Osteocyte (in vitro differentiated cells): ENCODE measurements at regions not wholly inside any gene's neighbourhood (a gene's known extent, or its start where the extent isn't known, plus 50 kb on each side); places are given as distances from the start of the nearest gene placed in this dataset.

ENCODE experiments used
- DNase-seq: peaks from one replicate; pipeline ENCODE4 v3.0.0; 2021; ENCODE audit warnings: mixed read lengths; ENCODE audit not compliant: unreplicated experiment; ENCODE audit errors: extremely low spot score
- H3K27ac Mint-ChIP-seq: one replicate; pipeline ENCODE4 v1.8.0; 2021; ENCODE audit warnings: mild to moderate bottlenecking, mixed read lengths; ENCODE audit not compliant: unreplicated experiment
- H3K27me3 Mint-ChIP-seq: one replicate; pipeline ENCODE4 v1.8.0; 2021; ENCODE audit warnings: mixed read lengths; ENCODE audit not compliant: unreplicated experiment
- H3K36me3 Mint-ChIP-seq: one replicate; pipeline ENCODE4 v1.8.0; 2021; ENCODE audit warnings: mixed read lengths; ENCODE audit not compliant: unreplicated experiment
- H3K4me1 Mint-ChIP-seq: one replicate; pipeline ENCODE4 v1.8.0; 2021; ENCODE audit warnings: mixed read lengths; ENCODE audit not compliant: unreplicated experiment
- H3K4me3 Mint-ChIP-seq: one replicate; pipeline ENCODE4 v1.8.0; 2021; ENCODE audit warnings: mild to moderate bottlenecking, moderate library complexity, mixed read lengths; ENCODE audit not compliant: unreplicated experiment
- H3K9me3 Mint-ChIP-seq: one replicate; pipeline ENCODE4 v1.8.0; 2021; ENCODE audit warnings: mixed read lengths; ENCODE audit not compliant: unreplicated experiment
- CTCF ChIP-seq: fragments of 200-600 bp; sonication (generic); IDR thresholded peaks from 2 replicates; pipeline ENCODE4 v1.5.0; 2021; ENCODE audit warnings: antibody characterized with exemption, mild to moderate bottlenecking, moderate library complexity

GRCh38 chr1:193973428-193973827 lies 787.0 kb upstream of the B3GALT2 start:
- peaks cover 33% of the 10 kb centered on the region for H3K4me1 Mint-ChIP-seq
- no peak for TF ChIP-seq CTCF
- H3K27ac Mint-ChIP-seq: no peak overlapping the region
- H3K4me3 Mint-ChIP-seq: no peak overlapping the region
- H3K9me3 Mint-ChIP-seq: peaks cover 9% of the 10 kb centered on the region
- H3K36me3 Mint-ChIP-seq: no peaks in the 10 kb centered on the region
- DNase-seq: no peak
- H3K27me3 Mint-ChIP-seq: no peaks in the 10 kb centered on the region

- Mint-ChIP-seq H3K27ac (no peak overlapping the region), H3K27me3 (no peaks in the 10 kb centered on the region), H3K9me3 (peaks cover 9% of the 10 kb centered on the region), H3K4me3 (no peak overlapping the region), H3K4me1 (peaks cover 33% of the 10 kb centered on the region), H3K36me3 (no peaks in the 10 kb centered on the region)
- DNase-seq: no peak
- no peak for TF ChIP-seq CTCF
These were observed 785.2 kb upstream of the B3GALT2 start for GRCh38 chr1:193971595-193971994.

GRCh38 chr1:193960499-193960898 lies 774.1 kb upstream of the B3GALT2 start:
- no peaks in the 10 kb centered on the region for H3K4me1 Mint-ChIP-seq
- no peak for TF ChIP-seq CTCF
- H3K36me3 Mint-ChIP-seq: no peaks in the 10 kb centered on the region

GRCh38 chr1:193960040-193960439 lies 773.6 kb upstream of the B3GALT2 start:
- H3K9me3 Mint-ChIP-seq: no peaks in the 10 kb centered on the region
- no peak overlapping the region for H3K27ac Mint-ChIP-seq
- no peaks in the 10 kb centered on the region for H3K36me3 Mint-ChIP-seq
- no peaks in the 10 kb centered on the region for H3K4me1 Mint-ChIP-seq
- no peak for TF ChIP-seq CTCF
- H3K4me3 Mint-ChIP-seq: no peak overlapping the region
- H3K27me3 Mint-ChIP-seq: no peaks in the 10 kb centered on the region
- DNase-seq: no peak

More at GRCh38 chr1:193960499-193960898, 774.1 kb upstream of the B3GALT2 start:
- no peak for DNase-seq
- H3K9me3 Mint-ChIP-seq: no peaks in the 10 kb centered on the region
- H3K27me3 Mint-ChIP-seq: no peaks in the 10 kb centered on the region
- H3K4me3 Mint-ChIP-seq: no peak overlapping the region
- no peak overlapping the region for H3K27ac Mint-ChIP-seq

- H3K36me3 Mint-ChIP-seq: no peaks in the 10 kb centered on the region
- no peaks in the 10 kb centered on the region for H3K9me3 Mint-ChIP-seq
- no peak overlapping the region for H3K27ac Mint-ChIP-seq
- no peak for TF ChIP-seq CTCF
- H3K27me3 Mint-ChIP-seq: no peaks in the 10 kb centered on the region
- no peak overlapping the region for H3K4me3 Mint-ChIP-seq
- H3K4me1 Mint-ChIP-seq: no peaks in the 10 kb centered on the region
- DNase-seq: no peak
These were observed 771.2 kb upstream of the B3GALT2 start for GRCh38 chr1:193957556-193958095.
